K562 (cell line): ENCODE measurements at regions not wholly inside any gene's neighbourhood (a gene's known extent, or its start where the extent isn't known, plus 50 kb on each side); places are given as distances from the start of the nearest gene placed in this dataset.

Experiments
- ATAC-seq: fragments of 200-7000 bp; cut with Tn5 transposase; 3 replicates; pipeline ENCODE4 v1.9.1; 2020; ENCODE audit warnings: moderate library complexity
- BruUV-seq: library from RNA; stranded (reverse); fragments of 400-500 nt; replicated peaks from 2 replicates; lab custom pipeline; 2021; lab: Mats Ljungman, UMichigan
- CTCF ChIA-PET: fragments of 300-600 bp; formaldehyde crosslinking; extraction: SDS; loops from one replicate; lab custom pipeline; 2021; ENCODE audit warnings: low intra/inter-chr PET ratio; lab: Yijun Ruan, JAX
- POLR2A ChIA-PET: fragments of 300-600, 350-650 bp; sonication (Branson Sonifier 250); formaldehyde crosslinking; extraction: SDS; loops from one replicate; lab custom pipeline; 2021; ENCODE audit warnings: antibody characterized with exemption, inconsistent platforms; lab: Yijun Ruan, JAX
- DNase-seq, 4 experiments: peaks; one replicate each; pipeline versions ENCODE4 v3.0.0 to v3.0.0-alpha.2; 2011 to 2018; ENCODE audit warnings: low spot score in 3 of 4, mixed read lengths in 3 of 4; ENCODE audit errors: extremely low read depth in 1 of 4
- FAIRE-seq: peaks from 2 replicates; lab custom pipeline; 2011; peaks lifted over from hg19 to GRCh38; lab: Jason Lieb, UNC
- H2AFZ ChIP-seq: 2 replicates; pipeline ENCODE4 v1.6.0; 2011; ENCODE audit warnings: low read depth, low read length, control low read depth, inconsistent platforms
- H3K27ac ChIP-seq: fragments of 200-600 bp; 3 replicates; pipeline ENCODE4 v1.8.0; 2011; ENCODE audit warnings: low read depth, mild to moderate bottlenecking, control low read depth, inconsistent platforms, low read length, moderate library complexity, mixed read lengths; ENCODE audit errors: extremely low read depth
- H3K27me3 ChIP-seq, 2 experiments: fragments of 300-600 bp in 1 of 2; 2 replicates in 1 of 2; 3 replicates in 1 of 2; pipeline versions ENCODE4 v1.6.0 to v1.8.0; 2011; ENCODE audit warnings: inconsistent platforms in 2 of 2, low read length in 2 of 2, mild to moderate bottlenecking in 1 of 2, mixed read lengths in 1 of 2, moderate library complexity in 1 of 2; ENCODE audit not compliant: control insufficient read depth in 2 of 2, insufficient read depth in 2 of 2
- H3K36me3 ChIP-seq: fragments of 300-600 bp; 3 replicates; pipeline ENCODE4 v1.8.0; 2011; ENCODE audit warnings: mild to moderate bottlenecking, low read length, inconsistent platforms; ENCODE audit not compliant: control insufficient read depth, insufficient read depth
- H3K4me1 ChIP-seq, 2 experiments: fragments of 200-600 bp in 1 of 2; replicated peaks in 1 of 2; 2 replicates in 1 of 2; 3 replicates in 1 of 2; pipeline versions ENCODE4 v1.5.1 to v1.8.0; 2011; ENCODE audit warnings: inconsistent platforms in 2 of 2, low read length in 2 of 2, mild to moderate bottlenecking in 1 of 2, mixed read lengths in 1 of 2, moderate library complexity in 1 of 2; ENCODE audit not compliant: control insufficient read depth in 2 of 2, insufficient read depth in 2 of 2
- H3K4me2 ChIP-seq: 2 replicates; pipeline ENCODE4 v1.6.1; 2011; ENCODE audit warnings: low read length, control low read depth, inconsistent platforms, mixed read lengths; ENCODE audit not compliant: insufficient read depth
- H3K4me3 ChIP-seq: fragments of 200-600 bp; sonication (generic), shearing (Covaris generic); 2 replicates; pipeline ENCODE4 v1.5.1; 2016; ENCODE audit warnings: control low read depth, inconsistent platforms
- H3K79me2 ChIP-seq: fragments of 200-600 bp; 3 replicates; pipeline ENCODE4 v1.8.0; 2011; ENCODE audit warnings: low read length, inconsistent platforms; ENCODE audit not compliant: control insufficient read depth, insufficient read depth
- H3K9ac ChIP-seq, 2 experiments: 2 replicates each; pipeline versions ENCODE4 v1.6.0 to v1.6.1; 2011; ENCODE audit warnings: low read depth in 2 of 2, low read length in 2 of 2, control low read depth in 1 of 2, inconsistent platforms in 1 of 2, mild to moderate bottlenecking in 1 of 2, mixed read lengths in 1 of 2; ENCODE audit not compliant: insufficient read depth in 1 of 2
- H3K9me1 ChIP-seq: one replicate; pipeline ENCODE4 v1.6.0; 2011; ENCODE audit warnings: inconsistent platforms, mild to moderate bottlenecking, low read length, moderate library complexity; ENCODE audit not compliant: control insufficient read depth, insufficient read depth
- H3K9me3 ChIP-seq: replicated peaks from 2 replicates; pipeline ENCODE4 v1.5.1; 2011; ENCODE audit warnings: low read depth, low read length, inconsistent platforms; ENCODE audit not compliant: control insufficient read depth, insufficient read depth
- H4K20me1 ChIP-seq: replicated peaks from 2 replicates; pipeline ENCODE4 v1.6.1; 2011; ENCODE audit warnings: low read length, inconsistent platforms, mixed read lengths; ENCODE audit not compliant: control insufficient read depth, insufficient read depth
- ADNP ChIP-seq: fragments of 200-800 bp; sonication (Bioruptor generic); IDR thresholded peaks from 2 replicates; pipeline ENCODE4 v1.6.1; 2016; ENCODE audit warnings: missing genetic modification characterization, missing compliant biosample characterization
- BHLHE40 ChIP-seq: IDR thresholded peaks from 2 replicates; pipeline ENCODE4 v1.6.1; 2011; ENCODE audit warnings: low read length, improper control_type of control experiment
- BRF1 ChIP-seq: IDR thresholded peaks from 3 replicates; pipeline ENCODE4 v1.6.1; 2011; ENCODE audit warnings: borderline replicate concordance, mild to moderate bottlenecking; ENCODE audit not compliant: insufficient read length; ENCODE audit errors: extremely low read depth
- CHD7 ChIP-seq: fragments of 200-600 bp; sonication (generic); IDR thresholded peaks from one replicate; pipeline ENCODE4 v1.6.1; 2012; ENCODE audit warnings: mild to moderate bottlenecking, low read depth, low read length, inconsistent platforms
- EP300 ChIP-seq: IDR thresholded peaks from 2 replicates; pipeline ENCODE4 v1.6.1; 2012; ENCODE audit warnings: low read length, improper control_type of control experiment
- IRF2 ChIP-seq: sonication (generic); formaldehyde crosslinking; IDR thresholded peaks from 2 replicates; pipeline ENCODE4 v1.8.1; 2022; ENCODE audit warnings: mild to moderate bottlenecking, missing genetic modification reagents
- MCM5 ChIP-seq: fragments of 450-650 bp; IDR thresholded peaks from 2 replicates; pipeline ENCODE4 v1.6.1; 2016; ENCODE audit warnings: low read depth
- SMAD1 ChIP-seq: fragments of 150-350 bp; IDR thresholded peaks from 2 replicates; pipeline ENCODE4 v1.6.1; 2014; ENCODE audit warnings: low read length, low read depth; ENCODE audit not compliant: partially characterized antibody
- THRB ChIP-seq: fragments of 450-650 bp; formaldehyde crosslinking; conservative IDR thresholded peaks from 2 replicates; pipeline ENCODE4 v1.4.0; 2022; ENCODE audit warnings: mild to moderate bottlenecking, missing genetic modification characterization
- ZBTB1 ChIP-seq: sonication (generic); formaldehyde crosslinking; IDR thresholded peaks from 2 replicates; pipeline ENCODE4 v1.8.1; 2023; ENCODE audit warnings: missing genetic modification reagents, low read depth, mild to moderate bottlenecking, borderline replicate concordance
- ZNF589 ChIP-seq: fragments of 200-800 bp; sonication (Bioruptor generic); IDR thresholded peaks from 2 replicates; pipeline ENCODE4 v1.6.1; 2016; ENCODE audit warnings: low read depth, missing genetic modification characterization, missing compliant biosample characterization
- WGBS: fragments of 100-300 bp; shearing (Covaris generic); methylation state at CpG from one replicate; pipeline ENCODE4 v1.1.6; 2016; ENCODE audit warnings: low coverage, mixed read lengths; ENCODE audit not compliant: insufficient coverage; ENCODE audit errors: missing lambda C conversion rate; 5-methylcytosine and 5-hydroxymethylcytosine counted together
- in situ Hi-C: fragments of 300-500 bp; cut with MboI; formaldehyde crosslinking; loops from 4 replicates; pipeline ENCODE4 v1.15.0; 2018; ENCODE audit warnings: inconsistent platforms, mixed read lengths
- intact Hi-C: fragments of 100-400 bp; cut with micrococcal nuclease; formaldehyde crosslinking; loops from 2 replicates; pipeline ENCODE4 v1.14.2; 2022

DNA sequence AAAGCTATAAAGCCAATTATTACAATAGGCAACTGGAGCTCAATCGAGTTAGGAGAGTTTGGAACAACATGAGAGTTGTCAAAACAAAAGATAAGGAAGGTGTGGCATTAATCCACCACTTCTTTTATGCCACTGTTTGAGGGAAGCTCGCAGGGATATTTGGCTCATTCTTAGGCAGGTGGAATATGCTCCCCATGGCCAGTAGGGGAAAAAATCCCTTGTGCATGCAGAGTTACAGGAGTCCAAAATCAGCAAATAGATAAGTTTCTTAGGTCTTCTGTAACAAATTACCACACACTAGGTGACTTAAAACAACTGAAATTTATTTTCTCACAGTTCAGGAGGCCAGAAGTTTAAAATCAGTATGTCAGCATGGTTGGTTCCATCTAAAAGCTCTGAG, 135.4 kb upstream of the SYNPR start:
- FAIRE-seq, result no peak
- CTCF ChIA-PET, result no interaction called here
- intact Hi-C loops, result no loop called here
- TF ChIP-seq ZBTB1 (CRISPR knock-in tag) (no peak), BRF1 (no peak), THRB (CRISPR knock-in tag) (no peak), EP300 (no peak), SMAD1 (no peak), BHLHE40 (no peak), IRF2 (CRISPR knock-in tag) (no peak), ADNP (tag) (no peak), CHD7 (no peak), MCM5 (no peak), ZNF589 (CRISPR knock-in tag) (no peak)

More for the DNA sequence above, 135.4 kb upstream of the SYNPR start:
- ATAC-seq, result no peak
- Histone ChIP-seq H3K4me3 (no peak overlapping the region), H3K79me2 (no peaks in the 10 kb centered on the region), H3K9ac (no peak overlapping the region), H3K4me2 (no peak overlapping the region), H3K9me1 (no peaks in the 10 kb centered on the region), H3K4me1 (no peaks in the 10 kb centered on the region), H3K27me3 (no peaks in the 10 kb centered on the region), H3K36me3 (no peaks in the 10 kb centered on the region), H3K9me3 (no peaks in the 10 kb centered on the region), H4K20me1 (no peaks in the 10 kb centered on the region), H3K27ac (no peak overlapping the region), H2AFZ (no peak overlapping the region)
- in situ Hi-C loops, result no loop called here
- no TSS peak for BruUV-seq
- no peak for DNase-seq
- POLR2A ChIA-PET, result interaction anchor here (1.1 kb wide), 1 partner anchor 102 kb away, joined by 4 read pairs; no protein-coding TSS in a partner anchor
- 0% methylated on average over 2 of the region's 2 CpGs for WGBS
